Mucosa of descending colon (tissue), 3 donors: ENCODE measurements at regions not wholly inside any gene's neighbourhood (a gene's known extent, or its start where the extent isn't known, plus 50 kb on each side); places are given as distances from the start of the nearest gene placed in this dataset.

Source experiments
- ATAC-seq: fragments of 200-7000 bp; cut with Tn5 transposase; one replicate; pipeline ENCODE4 v1.9.1; 2020; ENCODE audit warnings: mild to moderate bottlenecking, moderate library complexity
- DNase-seq, 3 donors: peaks; one replicate each; pipeline ENCODE4 v3.0.0-alpha.2; 2020
- H3K36me3 ChIP-seq: fragments of 200-600 bp; one replicate; pipeline ENCODE4 v1.8.0; 2021; ENCODE audit warnings: low read depth, mild to moderate bottlenecking
- H3K4me1 ChIP-seq: fragments of 200-600 bp; one replicate; pipeline ENCODE4 v1.8.0; 2021; ENCODE audit warnings: low read depth, mild to moderate bottlenecking
- H3K4me3 ChIP-seq: fragments of 200-600 bp; one replicate; pipeline ENCODE4 v1.8.0; 2021; ENCODE audit warnings: mild to moderate bottlenecking
- H3K9me3 ChIP-seq: fragments of 200-600 bp; one replicate; pipeline ENCODE4 v1.8.0; 2021; ENCODE audit warnings: mild to moderate bottlenecking
- intact Hi-C, 2 donors: fragments of 100-400 bp; cut with DNase I in 1 of 2; cut with micrococcal nuclease in 1 of 2; formaldehyde crosslinking; loops; one replicate each; pipeline versions ENCODE4 v1.11.0 to v1.11.1; 2022; cut with DNase I, micrococcal nuclease
- TF ChIP-seq, protein P1 (sequence below): fragments of 200-600 bp; IDR thresholded peaks from one replicate; pipeline ENCODE4 v1.8.0; 2022; ENCODE audit warnings: antibody characterized with exemption, mild to moderate bottlenecking
- donor health status: DM: no; HTN: no; CAD: no; lungs with moderate emphysema.
- donor health status: DM: no; HTN: no; CAD: no.
- donor health status: DM: no; HTN: yes; CAD: no.

DNA sequence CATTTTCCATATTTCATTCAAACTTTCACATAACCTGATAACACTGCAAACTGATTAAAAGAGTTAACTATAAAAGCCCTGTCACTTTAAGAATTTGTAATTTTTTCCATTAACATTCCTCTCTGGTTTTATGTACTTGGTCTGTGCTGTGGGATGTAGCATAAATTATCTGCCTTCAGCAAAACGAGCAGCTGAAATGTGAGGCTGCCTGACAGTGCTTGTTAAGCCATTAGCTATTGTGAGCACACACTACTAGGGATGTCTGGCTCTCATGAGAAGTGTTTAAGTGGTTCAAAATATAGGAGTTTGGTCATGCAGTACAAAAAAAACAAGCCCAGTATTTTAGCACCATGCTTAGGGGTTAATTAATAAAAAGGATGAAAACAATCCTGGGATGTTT, 63.0 kb downstream of the HOXA1 start:
- TF ChIP-seq, protein P1, sequence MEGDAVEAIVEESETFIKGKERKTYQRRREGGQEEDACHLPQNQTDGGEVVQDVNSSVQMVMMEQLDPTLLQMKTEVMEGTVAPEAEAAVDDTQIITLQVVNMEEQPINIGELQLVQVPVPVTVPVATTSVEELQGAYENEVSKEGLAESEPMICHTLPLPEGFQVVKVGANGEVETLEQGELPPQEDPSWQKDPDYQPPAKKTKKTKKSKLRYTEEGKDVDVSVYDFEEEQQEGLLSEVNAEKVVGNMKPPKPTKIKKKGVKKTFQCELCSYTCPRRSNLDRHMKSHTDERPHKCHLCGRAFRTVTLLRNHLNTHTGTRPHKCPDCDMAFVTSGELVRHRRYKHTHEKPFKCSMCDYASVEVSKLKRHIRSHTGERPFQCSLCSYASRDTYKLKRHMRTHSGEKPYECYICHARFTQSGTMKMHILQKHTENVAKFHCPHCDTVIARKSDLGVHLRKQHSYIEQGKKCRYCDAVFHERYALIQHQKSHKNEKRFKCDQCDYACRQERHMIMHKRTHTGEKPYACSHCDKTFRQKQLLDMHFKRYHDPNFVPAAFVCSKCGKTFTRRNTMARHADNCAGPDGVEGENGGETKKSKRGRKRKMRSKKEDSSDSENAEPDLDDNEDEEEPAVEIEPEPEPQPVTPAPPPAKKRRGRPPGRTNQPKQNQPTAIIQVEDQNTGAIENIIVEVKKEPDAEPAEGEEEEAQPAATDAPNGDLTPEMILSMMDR: no peak
- Histone ChIP-seq H3K4me1 (no peaks in the 10 kb centered on the region), H3K9me3 (no peaks in the 10 kb centered on the region), H3K36me3 (no peaks in the 10 kb centered on the region), H3K4me3 (no peak overlapping the region)
- intact Hi-C loops: no loop called here
- DNase-seq (no peak), ATAC-seq (no peak)

DNA sequence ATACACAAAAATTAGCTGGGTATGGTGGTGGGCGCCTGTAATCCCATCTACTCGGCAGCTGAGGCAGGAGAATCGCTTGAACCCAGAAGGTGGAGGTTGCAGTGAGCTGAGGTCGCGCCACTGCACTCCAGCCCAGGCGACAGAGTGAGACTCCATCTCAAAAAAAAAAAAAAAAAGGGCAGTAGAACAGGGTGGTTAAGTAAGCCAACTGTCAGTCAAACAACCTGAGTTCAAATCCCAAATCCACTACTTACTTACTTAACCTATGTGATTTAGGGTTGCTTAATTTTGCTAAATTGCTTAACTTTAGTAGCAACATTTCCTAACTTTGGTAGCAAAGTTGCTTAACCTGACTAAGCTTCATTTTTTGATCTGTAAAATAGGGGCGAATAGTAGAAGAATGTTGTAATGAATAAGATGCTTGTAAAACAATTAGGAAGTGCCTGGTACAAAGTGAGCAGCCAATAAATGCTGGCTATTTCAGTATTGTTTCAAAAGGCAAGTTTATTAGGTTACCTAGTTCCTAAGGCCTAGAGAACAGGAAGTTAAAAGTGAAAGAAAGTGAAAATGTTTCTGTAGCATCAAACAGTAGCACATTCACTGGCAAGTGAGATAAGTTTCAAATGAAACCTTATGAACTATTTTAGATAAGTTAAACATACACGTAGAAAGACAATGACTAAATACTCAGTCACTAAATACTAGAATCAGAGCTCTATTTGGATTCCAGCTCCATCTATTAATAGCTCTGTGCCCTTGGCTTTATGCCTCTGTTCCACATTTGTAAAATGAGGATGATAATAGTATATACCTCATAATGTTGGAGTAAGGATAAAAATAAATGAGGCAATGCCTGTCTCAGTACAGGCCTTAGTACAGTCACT, 64.3 kb downstream of the HOXA1 start:
- no peak overlapping the region for H3K4me3 ChIP-seq
- intact Hi-C loops: no loop called here
- ATAC-seq (peak; percentile 76), DNase-seq (no peak)
- no peaks in the 10 kb centered on the region for H3K9me3 ChIP-seq
- no peaks in the 10 kb centered on the region for H3K4me1 ChIP-seq
- TF ChIP-seq, protein P1: no peak
- no peaks in the 10 kb centered on the region for H3K36me3 ChIP-seq

DNA sequence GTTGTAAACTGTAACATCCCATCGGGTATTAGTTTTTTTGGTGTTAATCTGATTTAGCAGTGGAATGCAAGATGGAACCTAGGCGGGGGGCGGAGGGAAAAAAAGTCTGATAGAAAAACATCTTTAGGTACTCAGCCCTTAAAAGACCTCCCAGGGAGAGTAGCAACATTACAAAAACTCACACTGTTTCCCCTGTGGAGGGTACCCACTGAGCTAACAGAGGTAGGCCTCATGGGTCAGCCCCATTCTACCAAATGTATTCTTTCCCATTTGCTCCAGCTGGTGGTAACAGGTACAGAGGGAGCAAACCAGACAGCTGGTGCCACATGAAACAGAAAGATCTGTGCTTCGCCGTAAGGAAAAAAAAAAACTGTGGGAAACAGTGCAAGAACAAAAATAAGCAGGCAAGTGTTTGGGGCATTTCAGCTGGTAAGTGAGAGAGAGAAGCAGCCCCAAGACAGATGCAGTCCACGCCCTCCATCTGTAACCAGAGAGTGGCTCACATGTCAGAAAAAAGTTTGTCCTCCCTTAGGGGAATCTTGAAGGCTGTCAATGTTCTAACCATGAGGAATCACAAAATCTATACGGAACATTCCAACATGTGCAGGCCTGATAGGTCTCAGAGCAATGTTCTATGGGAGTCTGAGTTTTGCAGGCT, 65.3 kb downstream of the HOXA1 start:
- Histone ChIP-seq H3K9me3 (no peaks in the 10 kb centered on the region), H3K4me1 (no peaks in the 10 kb centered on the region), H3K4me3 (no peak overlapping the region), H3K36me3 (no peaks in the 10 kb centered on the region)
- intact Hi-C loops: no loop called here
- ATAC-seq (no peak), DNase-seq (no peak)
- TF ChIP-seq, protein P1: no peak

DNA sequence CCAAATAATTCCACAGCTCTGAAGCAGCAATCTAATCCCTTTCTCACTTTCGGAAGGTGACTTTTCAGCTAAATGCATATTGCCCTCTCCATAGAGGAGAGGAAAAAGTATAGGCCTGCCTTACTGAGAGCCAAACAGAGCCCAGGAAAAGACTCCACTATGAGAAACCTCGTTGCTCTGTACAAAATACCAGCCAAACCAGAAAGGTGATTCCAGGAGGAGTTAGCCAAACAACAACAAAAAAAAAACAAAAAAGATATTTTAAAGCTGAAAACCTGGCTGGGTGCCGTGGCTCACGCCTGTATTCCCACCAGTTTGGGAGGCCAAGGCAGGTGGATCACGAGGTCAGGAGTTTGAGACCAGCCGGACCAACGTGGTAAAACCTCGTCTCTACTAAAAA, 70.5 kb downstream of the HOXA1 start:
- ATAC-seq (no peak), DNase-seq (no peak)
- TF ChIP-seq, protein P1: no peak
- Histone ChIP-seq H3K9me3 (no peaks in the 10 kb centered on the region), H3K4me3 (no peak overlapping the region), H3K4me1 (no peaks in the 10 kb centered on the region), H3K36me3 (no peaks in the 10 kb centered on the region)
- intact Hi-C loops: no loop called here

DNA sequence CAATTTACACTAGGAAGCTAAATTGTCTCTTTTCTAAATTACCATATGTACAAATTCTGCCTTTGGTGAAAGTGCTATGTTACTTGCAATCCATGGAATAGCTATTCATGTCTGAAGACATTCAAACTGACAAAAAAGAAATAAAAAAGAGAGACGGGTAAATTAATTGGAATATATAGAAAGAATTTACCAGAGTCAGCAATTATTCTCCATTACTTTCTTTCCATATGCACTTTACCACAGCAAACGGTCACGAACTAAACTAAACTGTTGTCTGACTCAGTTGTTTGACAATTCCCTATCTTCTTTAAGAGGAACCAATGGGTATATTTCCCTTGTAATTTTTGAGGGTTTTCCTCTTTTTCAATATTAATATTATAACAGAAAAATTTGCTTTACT, 85.7 kb downstream of the HOXA1 start:
- DNase-seq (no peak), ATAC-seq (no peak)
- peaks cover 8% of the 10 kb centered on the region for H3K9me3 ChIP-seq
- intact Hi-C loops: no loop called here
- no peaks in the 10 kb centered on the region for H3K4me1 ChIP-seq
- no peak overlapping the region for H3K4me3 ChIP-seq
- TF ChIP-seq, protein P1: no peak
- no peaks in the 10 kb centered on the region for H3K36me3 ChIP-seq
